ENCODE measurements at regions not wholly inside any gene's neighbourhood (a gene's known extent, or its start where the extent isn't known, plus 50 kb on each side); places are given as distances from the start of the nearest gene placed in this dataset.

GRCh38 chr1:56215086-56215485 lies 364.3 kb downstream of the PLPP3 start:
- H3K36me3 Mint-ChIP-seq (ENCODE audit: low read depth), result no peaks in the 10 kb centered on the region
- TF ChIP-seq CTCF (IDR thresholded peaks at IDR 0.05), result no peak
- DNase-seq, result no peak
- no peaks in the 10 kb centered on the region for H3K9me3 Mint-ChIP-seq
- H3K4me3 Mint-ChIP-seq, result no peak overlapping the region
- peaks cover 3% of the 10 kb centered on the region for H3K4me1 Mint-ChIP-seq
- no peaks in the 10 kb centered on the region for H3K27me3 Mint-ChIP-seq (ENCODE audit: low read depth, poor library complexity)
- no peak overlapping the region for H3K27ac Mint-ChIP-seq

GRCh38 chr1:56213068-56213467 lies 366.3 kb downstream of the PLPP3 start:
- Mint-ChIP-seq H3K36me3 (ENCODE audit: low read depth) (no peaks in the 10 kb centered on the region), H3K4me1 (no peaks in the 10 kb centered on the region), H3K27ac (no peak overlapping the region), H3K9me3 (no peaks in the 10 kb centered on the region), H3K27me3 (ENCODE audit: low read depth, poor library complexity) (no peaks in the 10 kb centered on the region), H3K4me3 (no peak overlapping the region)
- TF ChIP-seq CTCF (IDR thresholded peaks at IDR 0.05), result no peak
- DNase-seq, result no peak

DNA sequence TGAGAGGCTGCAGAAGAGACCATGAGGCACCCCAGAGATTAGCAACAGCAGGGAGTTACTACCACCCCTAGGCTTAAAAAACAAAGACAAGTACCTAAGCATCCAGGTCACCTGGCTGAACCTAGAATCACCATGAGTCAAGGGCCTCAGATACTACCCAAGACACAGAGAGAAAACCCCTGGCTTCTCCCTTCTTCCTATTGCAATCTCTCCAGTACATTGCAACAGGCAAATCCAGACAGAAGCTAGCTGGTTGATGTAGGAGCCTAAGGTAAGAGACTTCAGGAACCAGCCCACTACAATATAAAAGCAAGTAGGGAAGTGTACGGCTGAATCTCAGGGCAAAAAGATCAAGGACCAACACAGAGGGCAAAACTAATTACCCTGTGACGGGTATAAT lies 367.2 kb downstream of the PLPP3 start:
- TF ChIP-seq CTCF (IDR thresholded peaks at IDR 0.05), result no peak
- Mint-ChIP-seq H3K4me1 (no peaks in the 10 kb centered on the region), H3K27me3 (ENCODE audit: low read depth, poor library complexity) (no peaks in the 10 kb centered on the region), H3K9me3 (peaks cover 6% of the 10 kb centered on the region), H3K4me3 (no peak overlapping the region), H3K27ac (no peak overlapping the region), H3K36me3 (ENCODE audit: low read depth) (no peaks in the 10 kb centered on the region)
- DNase-seq, result no peak

- Mint-ChIP-seq H3K4me3 (no peak overlapping the region), H3K4me1 (no peaks in the 10 kb centered on the region), H3K9me3 (peaks cover 14% of the 10 kb centered on the region), H3K27ac (no peak overlapping the region), H3K27me3 (ENCODE audit: low read depth, poor library complexity) (peaks cover 4% of the 10 kb centered on the region), H3K36me3 (ENCODE audit: low read depth) (peaks cover 5% of the 10 kb centered on the region)
- no peak for TF ChIP-seq CTCF (IDR thresholded peaks at IDR 0.05)
- no peak for DNase-seq
Measured at GRCh38 chr1:56206391-56206790, 373.0 kb downstream of the PLPP3 start.

DNA sequence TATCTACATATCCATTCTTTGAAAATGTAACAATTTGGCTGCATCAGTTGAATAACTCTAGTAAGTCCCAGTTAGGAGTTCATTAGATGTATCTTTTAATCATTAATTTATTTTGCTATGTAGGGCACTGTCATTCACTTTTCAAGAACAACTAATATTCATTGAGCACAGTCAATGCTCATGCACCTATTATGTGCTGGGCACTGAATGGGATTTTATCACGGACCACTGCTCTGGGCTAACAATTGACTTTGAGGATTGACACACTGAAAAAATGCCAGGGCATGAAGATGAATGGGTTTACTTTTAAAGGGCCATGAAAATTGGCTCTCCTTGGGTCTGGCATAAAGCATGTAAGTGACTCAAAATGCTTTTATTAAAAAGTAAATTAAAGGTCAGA lies 375.2 kb downstream of the PLPP3 start:
- Mint-ChIP-seq H3K4me3 (no peak overlapping the region), H3K36me3 (ENCODE audit: low read depth) (peaks cover 5% of the 10 kb centered on the region), H3K9me3 (peaks cover 14% of the 10 kb centered on the region), H3K27ac (no peak overlapping the region), H3K27me3 (ENCODE audit: low read depth, poor library complexity) (peaks cover 4% of the 10 kb centered on the region), H3K4me1 (peaks cover 19% of the 10 kb centered on the region)
- no peak for DNase-seq
- TF ChIP-seq CTCF (IDR thresholded peaks at IDR 0.05), result no peak

GRCh38 chr1:56202796-56203492 lies 376.4 kb downstream of the PLPP3 start:
- peaks cover 14% of the 10 kb centered on the region for H3K9me3 Mint-ChIP-seq
- H3K4me3 Mint-ChIP-seq, result no peak overlapping the region
- no peak for TF ChIP-seq CTCF (IDR thresholded peaks at IDR 0.05)
- H3K27ac Mint-ChIP-seq, result no peak overlapping the region
- DNase-seq, result no peak
- H3K4me1 Mint-ChIP-seq, result peaks cover 23% of the 10 kb centered on the region
- peaks cover 4% of the 10 kb centered on the region for H3K27me3 Mint-ChIP-seq (ENCODE audit: low read depth, poor library complexity)
- peaks cover 5% of the 10 kb centered on the region for H3K36me3 Mint-ChIP-seq (ENCODE audit: low read depth)

Data from nephron progenitor cell (in vitro differentiated cells).